T-helper 1 cell treated with Interleukin-12 subunit alpha and Interleukin-12 subunit beta and Interleukin-4 antibody, amounts not matched to agents 30 ng/mL and 1 ng/mL, for 36 hours (primary cell): ENCODE measurements at regions not wholly inside any gene's neighbourhood (a gene's known extent, or its start where the extent isn't known, plus 50 kb on each side); places are given as distances from the start of the nearest gene placed in this dataset.

Experiments used
- intact Hi-C: fragments of 100-400 bp; cut with micrococcal nuclease; formaldehyde crosslinking; loops from one replicate; pipeline ENCODE4 v1.15.1; 2024

DNA sequence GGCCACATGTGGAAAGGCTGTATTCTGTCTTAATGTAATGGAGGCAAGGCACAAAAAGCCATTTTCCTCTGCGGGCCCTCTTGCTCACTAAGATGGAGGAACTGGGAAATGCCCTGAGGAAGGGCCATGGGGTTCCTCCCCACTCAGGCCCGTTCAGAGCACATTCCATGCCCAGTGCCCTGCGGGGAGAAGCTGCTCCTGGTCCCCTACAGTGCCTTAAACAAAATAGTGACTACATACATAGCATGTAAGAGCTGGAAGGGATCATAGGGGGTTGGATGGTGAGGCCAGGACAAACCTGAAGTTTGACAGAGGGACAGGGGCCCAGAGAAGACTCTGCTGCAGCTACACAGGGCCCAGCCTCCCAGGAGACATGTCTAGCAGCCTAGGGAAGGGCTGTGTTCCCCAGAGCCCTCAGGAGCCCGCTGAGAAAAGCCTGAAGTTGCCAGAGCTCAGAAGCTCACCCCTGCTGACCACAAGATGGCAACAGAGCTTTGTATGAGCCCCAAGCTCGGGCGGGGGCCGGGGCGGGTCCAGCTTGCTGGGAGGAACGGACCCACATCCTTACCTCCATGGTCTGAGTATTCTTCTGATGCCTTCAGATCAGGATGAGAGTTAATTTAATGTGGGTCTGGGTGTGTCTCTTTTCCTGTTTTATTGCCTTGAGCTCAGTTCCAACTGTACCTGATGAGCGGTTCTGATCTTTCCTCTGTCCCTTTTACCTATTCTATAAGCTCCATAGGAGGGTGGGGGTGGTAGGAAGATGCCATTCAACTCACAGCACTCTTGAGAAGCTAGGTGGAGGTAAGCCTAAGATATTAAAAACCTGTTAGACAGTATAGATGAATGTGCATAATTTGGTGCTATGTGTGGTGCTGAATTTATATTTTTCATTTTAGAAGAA is 242.9 kb downstream of the CDC5L start:
- intact Hi-C loops: loop anchor here (1.0 kb wide), 2 partner anchors 789 to 1292 kb away; no protein-coding TSS in a partner anchor

DNA sequence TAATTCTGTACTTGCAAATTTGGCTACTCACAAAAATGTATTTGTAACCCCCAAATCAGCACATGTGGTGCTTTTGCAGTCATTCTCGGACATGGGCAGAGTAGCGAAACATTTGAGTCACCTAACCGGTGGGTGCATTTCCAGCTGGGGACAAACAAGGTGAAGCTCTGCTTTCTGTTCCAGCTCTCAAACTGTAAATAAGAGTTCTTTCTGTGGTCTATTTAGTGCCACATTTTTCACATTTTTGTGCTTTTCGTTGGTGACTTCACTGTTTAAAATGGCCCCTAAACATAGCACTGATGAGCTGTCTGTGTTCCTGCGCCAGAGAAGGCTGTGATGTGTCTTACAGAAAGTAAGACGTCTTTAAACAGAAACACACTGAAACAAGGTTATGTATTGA is 244.5 kb downstream of the CDC5L start:
- intact Hi-C loops: no loop called here

DNA sequence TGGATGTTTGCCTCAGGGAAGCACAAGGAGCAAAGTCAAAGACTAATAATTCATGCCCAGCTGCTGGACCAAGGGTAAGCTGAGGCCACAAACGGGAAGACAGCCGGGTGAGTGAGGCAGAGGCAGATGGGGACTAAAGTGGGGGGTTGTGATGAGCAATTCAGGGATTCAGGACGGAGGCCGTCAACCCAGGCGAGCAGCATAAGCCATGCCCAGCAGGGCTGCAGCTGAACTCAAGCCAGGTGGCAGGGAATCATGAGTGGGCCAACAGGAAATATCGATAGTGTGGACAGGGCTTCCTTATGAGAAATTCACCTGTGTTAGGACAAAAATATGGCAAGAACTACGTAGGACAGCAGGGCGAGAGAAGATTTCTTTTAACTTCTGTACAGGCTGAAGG is 246.8 kb downstream of the CDC5L start:
- intact Hi-C loops: no loop called here

DNA sequence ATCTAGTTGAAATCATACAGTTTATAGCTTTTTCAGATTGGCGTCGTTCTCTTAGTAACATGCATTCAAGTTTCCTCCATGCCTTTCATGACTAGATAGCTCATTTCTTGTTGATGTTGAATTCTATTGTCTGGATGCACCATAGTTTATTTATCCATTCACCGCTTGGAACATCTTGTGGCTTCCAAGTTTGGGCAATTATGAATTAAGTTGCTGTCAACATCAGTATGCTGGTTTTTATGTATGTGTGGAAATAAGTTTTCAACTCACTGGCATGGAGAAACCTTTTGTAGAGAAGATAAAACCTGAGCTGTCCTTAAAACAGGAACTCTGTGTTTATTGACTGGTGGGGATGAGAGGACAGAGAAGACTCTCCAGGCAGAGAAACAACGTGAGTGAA is 248.0 kb downstream of the CDC5L start:
- intact Hi-C loops: no loop called here

DNA sequence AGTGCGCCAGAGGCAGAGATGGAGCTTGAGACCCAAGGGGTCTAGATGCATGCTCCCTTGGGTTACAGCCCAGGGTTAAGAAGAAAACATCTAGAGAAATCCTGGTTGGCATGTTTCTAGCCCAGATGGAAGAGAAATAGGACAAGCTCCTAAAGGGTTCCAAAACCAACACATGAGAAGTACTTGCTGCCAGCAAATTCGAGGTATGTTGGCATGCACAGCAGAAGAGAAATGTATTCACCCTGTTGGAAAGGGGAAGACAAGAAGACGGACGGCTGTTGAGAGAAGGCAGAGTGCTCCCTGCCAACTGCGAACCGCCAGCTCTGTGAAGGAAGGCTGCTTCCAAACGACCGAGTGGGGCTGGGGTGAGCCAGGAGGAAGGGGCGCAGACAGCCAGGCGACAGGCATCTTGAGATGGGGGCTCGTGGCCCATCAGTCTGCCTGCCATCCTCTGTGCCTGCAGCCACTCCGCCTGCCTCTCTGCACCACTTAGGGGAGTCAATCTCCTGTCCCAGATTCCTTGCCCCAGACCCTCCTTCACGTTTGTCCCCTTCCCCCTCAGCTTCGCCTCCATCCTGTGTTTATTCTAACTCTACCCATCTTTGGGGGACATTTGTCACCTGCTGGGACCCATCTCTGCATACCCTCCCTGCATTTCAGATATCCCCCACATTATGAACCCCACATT is 249.2 kb downstream of the CDC5L start:
- intact Hi-C loops: no loop called here

DNA sequence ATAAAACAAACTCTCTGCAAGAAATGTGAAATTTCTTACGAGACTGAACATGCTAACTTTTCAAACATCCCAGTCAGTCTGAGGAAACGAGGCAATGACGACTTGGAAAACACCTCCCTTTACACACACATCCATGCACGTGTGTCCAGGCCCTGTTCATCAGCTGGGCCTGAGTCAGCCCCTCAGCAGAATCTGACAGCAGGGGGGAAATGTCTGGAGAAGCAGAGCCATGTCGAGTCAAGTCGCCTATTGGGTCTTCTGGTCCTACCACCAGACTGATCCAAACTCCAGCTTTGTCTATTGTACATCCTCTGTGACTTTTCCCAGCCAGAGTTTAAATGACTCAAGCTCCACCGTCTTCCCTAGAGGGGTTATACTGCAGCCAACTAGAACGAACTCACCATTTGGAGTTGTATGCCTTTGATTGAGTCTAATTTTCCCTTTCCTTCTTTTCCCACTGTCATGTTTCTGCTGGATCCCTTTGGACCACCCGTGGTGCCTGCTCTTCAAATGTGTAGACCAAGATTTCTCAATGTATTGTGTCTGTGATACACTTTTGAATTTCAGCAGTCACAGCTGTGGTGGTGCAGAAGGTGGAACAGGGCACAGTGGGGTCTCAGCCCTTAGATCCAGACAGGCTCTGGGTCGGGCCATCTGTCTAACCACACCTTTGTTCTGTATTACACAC is 254.0 kb downstream of the CDC5L start:
- intact Hi-C loops: no loop called here

DNA sequence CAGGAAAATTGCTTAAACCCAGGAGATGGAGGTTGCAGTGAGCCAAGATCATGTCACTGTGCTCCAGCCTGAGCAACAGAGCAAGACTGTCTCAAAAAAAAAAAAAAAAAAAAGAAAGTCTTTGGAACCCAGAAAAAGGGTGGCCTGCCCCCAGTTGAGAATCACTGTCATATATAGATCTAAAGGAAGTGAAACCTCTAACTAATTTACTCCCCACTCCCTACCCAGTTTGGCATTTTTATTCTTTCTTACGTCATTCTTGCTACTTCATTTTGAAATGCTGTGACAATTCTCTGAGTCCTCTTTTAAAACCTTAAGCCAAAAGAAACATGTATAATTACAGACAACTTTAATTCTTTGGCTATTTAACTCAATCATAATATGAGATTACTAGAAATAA is 254.8 kb downstream of the CDC5L start:
- intact Hi-C loops: no loop called here

DNA sequence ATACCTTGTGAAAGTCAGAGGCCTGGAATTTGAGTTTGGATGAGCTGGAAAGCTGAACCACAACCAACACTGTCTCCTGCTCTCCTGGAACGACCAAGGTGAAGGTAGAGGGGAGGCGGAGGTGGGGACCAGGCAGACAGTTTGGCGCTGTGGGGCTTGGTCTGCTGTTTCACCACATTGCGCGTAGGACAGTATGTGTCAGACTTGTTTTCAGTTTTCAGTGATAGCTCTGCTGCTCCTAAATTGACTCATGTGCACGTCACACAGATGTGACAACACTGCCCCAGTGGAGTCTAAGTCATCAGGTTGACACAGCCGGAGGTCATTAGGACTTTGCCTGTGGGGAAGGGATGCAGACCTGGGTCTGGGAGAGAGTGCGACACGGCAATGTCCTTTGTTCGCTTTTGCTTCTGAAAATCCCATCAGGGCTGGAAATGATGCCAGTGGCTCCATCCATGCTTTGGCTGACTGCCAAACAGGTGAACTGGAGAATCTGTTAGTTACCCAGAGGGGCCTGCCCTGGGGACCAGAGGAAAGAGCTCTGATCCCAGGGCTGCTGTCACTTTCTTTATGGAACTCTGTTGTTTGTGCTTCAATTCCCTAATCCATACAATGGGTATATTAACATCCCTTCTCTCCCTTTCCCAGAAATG is 255.5 kb downstream of the CDC5L start:
- intact Hi-C loops: no loop called here

DNA sequence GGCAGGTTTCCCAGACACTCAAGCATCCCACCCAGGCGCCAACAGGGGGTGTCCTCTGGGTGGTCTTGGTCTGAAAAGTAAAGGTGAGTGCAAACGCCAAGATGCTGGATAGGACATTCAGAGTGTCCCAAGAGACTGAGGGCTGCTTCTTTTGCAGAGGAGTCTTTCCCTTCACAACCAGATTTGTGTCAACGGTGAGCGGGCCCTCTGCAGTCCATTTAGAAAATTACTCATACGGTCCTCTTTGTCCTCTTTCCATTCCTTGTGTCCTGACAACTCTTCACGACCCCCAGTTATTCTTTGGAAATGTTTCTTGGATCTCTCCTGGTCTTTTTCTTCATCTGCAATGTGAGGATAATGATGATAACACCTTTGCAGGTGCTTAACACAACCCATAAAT is 257.8 kb downstream of the CDC5L start:
- intact Hi-C loops: no loop called here

DNA sequence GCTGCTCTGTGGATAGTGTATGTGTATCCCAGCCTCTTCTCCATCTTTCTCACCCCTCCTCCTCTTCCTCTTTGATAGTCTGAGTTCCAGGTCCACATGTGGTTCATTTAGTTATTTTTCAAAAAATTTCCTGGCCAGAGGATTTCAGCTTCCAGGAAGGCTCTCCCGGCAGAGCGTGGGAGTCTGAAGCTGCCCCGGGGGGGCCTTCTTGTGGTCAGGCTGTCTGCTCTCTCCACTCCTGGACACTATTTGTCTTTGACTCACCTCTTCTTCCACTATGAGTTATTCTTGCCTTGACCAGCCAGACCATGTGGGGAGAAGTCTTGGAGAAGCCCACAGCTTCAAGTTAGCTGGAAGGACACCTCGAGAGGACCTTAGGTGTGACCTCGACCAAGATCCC is 258.8 kb downstream of the CDC5L start:
- intact Hi-C loops: no loop called here

DNA sequence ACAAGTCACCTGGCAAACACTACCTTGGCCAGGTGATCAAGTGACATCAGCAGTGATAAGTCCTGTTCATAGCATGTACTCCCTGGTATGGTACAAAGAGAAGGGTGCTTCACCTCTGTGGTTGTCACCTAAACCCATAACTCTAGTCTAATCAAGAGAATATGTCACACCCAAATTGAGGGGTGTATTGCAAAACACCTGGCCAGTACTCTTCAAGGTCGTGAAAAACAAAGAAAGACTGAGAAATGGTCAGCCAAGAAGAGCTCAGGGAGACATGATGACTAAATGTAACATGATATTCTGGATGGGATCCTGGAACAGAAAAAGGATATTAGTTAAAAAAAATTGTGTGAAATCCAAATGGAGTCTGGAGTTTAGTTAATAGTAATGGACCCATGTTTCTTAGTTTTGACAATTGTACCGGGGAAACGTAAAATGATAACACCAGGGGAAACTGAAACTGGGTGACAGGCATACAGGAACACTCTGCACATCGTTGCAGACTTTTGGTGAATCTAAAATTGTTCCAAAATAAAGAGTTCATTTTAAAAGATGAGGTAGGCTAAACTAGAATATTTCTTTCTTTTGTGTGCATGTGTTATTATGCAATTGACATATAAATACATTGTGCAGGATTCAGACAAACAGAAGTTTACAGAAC is 262.0 kb downstream of the CDC5L start:
- intact Hi-C loops: no loop called here

DNA sequence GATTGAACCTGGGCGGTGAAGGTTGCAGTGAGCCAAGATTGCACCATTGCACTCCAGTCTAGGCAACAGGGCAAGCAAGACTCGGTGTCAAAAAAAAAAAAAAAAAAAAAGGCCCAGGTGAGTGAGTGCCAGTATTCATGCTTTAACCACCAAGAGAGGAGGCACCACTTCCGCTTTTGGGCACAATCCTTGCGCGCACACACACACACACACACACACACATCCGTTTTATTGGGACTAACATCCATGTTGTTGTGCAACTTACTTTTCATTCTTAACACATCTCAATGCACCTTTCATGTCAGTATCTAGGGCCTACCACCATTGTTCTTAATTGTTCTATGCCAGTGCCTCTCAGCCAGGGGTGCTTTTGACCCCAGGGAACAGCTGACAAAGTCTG is 263.0 kb downstream of the CDC5L start:
- intact Hi-C loops: no loop called here

DNA sequence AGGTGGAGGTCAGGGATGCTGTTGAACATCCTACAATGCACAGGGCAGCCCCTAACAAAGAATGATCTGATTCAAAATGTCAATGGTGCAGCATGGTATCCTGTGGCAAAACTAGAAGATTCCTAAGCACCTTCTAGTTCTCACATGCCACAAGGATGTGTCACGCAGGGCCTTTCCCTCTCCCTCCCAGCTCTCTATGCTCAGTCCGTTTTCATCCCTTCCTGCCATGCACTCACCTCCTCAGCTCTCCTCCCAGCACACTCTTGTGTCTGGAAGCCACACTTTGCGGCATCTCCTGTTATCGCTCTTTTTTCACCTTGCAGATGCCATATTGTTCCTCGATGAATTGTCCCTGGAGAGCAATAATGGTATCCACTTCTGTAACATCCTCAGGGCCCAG is 263.4 kb downstream of the CDC5L start:
- intact Hi-C loops: no loop called here

DNA sequence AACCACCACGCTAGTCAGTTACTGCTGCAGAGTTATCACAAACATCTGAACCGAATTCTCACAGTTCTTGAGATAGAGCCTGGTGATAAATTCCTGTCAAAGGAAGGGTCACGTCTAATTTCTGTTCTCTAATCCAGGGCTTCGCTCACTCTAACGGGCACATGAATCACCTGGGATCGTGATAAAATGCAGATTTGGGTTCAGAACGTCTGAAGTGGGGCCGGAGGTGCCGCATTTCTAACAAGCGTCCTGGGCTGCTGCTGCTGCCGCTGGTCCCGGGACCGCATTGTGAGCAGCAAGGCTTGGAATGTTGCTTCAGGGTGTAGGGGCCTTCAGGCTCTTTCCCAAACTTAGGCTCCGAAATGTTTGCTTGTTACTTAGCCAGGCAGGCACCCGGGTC is 264.1 kb downstream of the CDC5L start:
- intact Hi-C loops: no loop called here

DNA sequence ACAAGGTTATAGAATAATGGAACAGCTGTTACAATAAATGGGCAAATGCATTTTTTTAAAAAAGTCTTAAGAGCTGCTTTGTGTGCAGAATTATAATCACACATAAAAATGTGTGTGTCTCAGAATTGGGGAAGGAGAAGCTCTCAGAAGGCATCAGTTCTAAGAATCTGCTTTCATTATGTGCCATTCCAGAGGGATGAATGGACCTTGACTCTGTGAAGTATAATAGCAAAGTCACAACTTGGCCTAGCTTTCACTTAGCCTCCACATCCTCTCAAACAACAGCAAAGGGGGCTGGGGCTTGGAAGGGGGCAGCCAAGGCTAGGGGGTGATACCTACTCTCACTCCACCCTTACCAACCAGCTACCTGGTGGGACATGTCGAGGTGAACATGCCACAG is 265.0 kb downstream of the CDC5L start:
- intact Hi-C loops: no loop called here

DNA sequence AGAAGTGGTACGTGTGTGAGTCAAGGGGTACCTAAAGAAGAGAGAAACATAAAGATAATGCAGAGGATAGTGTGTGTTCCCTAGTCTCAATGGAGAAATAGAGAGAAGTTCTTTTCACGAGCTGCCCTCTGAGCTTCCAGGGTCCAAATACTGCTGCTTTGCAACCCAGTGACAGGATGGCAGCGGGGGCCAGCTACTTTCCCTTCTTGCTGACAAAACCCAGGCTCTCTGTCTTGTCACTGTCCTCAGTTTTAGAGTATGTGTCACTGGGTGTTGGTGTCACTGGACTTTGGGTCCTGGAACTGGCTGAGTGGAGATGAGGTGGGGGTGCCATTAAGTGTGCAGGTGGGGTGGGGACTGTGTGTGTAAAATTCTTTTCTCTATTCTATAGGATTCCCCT is 265.6 kb downstream of the CDC5L start:
- intact Hi-C loops: no loop called here

DNA sequence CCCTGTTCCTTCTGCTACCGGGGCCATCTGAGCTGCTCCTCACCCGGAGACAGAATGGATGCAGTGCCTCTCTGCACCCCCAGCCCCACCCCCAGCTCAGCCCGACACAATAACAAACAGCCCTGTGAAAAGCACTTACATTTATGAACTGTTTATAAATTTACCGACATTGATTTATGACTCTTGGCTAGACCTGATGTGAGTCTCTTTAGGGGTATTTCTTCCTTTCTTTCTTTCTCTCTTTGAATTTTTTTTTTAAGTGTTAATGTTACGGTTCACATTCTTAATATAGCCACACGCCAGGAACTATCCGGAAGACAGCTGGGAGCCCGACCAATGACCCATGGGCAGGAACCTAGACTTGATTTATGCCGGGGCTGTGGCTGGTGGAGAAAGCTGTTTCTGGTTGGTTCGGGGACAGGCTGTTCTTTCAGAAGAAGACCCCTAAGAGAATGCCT is 266.3 kb downstream of the CDC5L start:
- intact Hi-C loops: no loop called here

DNA sequence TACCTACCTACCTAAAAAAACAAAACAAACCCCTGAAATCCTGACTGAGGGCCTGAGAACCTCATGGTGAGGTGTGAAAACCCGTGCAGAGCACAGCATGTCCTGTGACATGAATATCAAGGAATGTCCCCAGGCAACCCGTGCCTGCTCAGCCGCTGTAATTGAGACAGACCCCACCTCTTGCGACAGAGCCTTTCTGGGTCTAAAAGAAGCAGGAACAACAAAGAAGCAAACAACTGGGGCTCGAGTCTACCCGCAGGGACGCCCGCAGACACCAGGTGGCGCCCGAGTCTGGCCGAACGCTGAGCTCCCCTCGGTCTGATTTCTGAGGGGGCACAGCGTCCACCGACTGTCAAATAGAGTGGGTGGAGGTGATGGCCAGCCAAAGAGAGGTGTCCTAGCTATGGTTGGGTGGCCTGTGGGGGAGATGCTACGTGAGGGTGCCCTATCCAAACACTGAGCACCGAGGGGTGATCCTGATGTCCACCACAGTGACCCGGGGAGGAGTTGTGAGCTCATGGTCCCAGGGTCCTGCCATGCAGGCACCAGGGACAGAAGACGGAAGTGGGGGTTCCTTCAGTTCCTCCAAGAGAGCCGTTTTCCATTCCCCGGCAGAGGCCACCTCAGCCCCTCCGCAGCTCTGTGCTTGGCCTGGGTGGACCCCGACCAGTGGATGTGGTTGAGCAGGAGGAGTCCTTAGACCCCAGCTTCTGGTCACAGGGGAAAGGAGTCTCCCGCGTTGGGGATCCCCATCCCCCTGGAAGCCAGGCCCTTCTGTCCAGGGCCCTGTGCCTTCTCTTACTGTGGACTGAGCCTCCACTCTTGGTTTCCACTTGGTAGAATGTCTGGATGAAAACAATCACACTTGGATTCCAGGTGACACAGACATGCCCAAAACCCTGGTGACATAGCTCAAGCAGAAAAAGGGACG is 268.2 kb downstream of the CDC5L start:
- intact Hi-C loops: loop anchor here (1.0 to 5.0 kb wide), 7 partner anchors 180 to 1267 kb away; partner anchors contain the start of gene SUPT3H

DNA sequence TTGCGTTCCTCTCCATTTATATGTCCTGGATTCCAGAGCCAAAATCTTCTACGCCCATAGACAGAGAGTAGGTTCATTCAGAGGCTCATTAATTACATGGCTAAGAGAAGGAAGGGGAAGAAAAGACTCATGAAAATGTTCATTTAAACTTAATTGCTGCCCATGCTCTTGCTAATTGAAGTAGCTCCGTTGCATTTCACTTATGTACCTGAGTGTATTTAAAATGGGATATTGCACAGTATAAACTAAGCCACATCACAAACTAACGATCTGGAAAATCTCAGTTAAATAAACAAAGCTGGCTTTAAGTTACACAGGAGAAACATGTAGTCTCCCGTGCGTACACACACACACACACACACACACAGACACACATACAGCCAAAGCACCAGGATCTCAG is 269.2 kb downstream of the CDC5L start:
- intact Hi-C loops: loop anchor here (5.0 kb wide), 1 partner anchor 276 kb away; no protein-coding TSS in a partner anchor
